C4-2B (cell line): ENCODE measurements at regions not wholly inside any gene's neighbourhood (a gene's known extent, or its start where the extent isn't known, plus 50 kb on each side); places are given as distances from the start of the nearest gene placed in this dataset.

Experiments used
- H3K27ac ChIP-seq: fragments of 450-650 bp; 2 replicates; pipeline ENCODE4 v1.5.1; 2017
- ZFX ChIP-seq: fragments of 450-650 bp; IDR thresholded peaks from 2 replicates; pipeline ENCODE4 v1.6.1; 2017
- TF ChIP-seq, protein P1 (sequence below): fragments of 450-650 bp; conservative IDR thresholded peaks from 2 replicates; pipeline ENCODE4 v1.5.1; 2017; ENCODE audit warnings: mild to moderate bottlenecking

DNA sequence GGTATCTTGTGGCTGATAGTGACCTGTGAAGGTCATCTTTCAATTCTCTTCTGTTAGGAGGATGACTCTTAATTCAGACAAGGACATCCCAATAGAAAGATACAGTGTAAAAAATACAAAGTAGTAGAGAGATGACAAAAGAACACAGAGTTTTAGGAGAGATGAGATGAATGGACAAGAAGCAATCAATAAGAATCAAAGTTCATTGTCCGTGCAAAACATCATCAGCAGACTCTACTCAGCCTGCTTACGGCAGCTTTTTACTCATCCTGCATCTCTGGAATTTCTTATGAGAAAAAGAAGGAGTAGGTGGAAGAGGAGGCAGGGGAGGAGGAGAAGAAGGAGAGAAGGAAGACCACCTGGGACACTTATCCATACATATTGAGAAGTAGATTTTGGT is 2131.7 kb downstream of the ARAP2 start:
- H3K27ac ChIP-seq, result no peak overlapping the region
- TF ChIP-seq, protein P1, sequence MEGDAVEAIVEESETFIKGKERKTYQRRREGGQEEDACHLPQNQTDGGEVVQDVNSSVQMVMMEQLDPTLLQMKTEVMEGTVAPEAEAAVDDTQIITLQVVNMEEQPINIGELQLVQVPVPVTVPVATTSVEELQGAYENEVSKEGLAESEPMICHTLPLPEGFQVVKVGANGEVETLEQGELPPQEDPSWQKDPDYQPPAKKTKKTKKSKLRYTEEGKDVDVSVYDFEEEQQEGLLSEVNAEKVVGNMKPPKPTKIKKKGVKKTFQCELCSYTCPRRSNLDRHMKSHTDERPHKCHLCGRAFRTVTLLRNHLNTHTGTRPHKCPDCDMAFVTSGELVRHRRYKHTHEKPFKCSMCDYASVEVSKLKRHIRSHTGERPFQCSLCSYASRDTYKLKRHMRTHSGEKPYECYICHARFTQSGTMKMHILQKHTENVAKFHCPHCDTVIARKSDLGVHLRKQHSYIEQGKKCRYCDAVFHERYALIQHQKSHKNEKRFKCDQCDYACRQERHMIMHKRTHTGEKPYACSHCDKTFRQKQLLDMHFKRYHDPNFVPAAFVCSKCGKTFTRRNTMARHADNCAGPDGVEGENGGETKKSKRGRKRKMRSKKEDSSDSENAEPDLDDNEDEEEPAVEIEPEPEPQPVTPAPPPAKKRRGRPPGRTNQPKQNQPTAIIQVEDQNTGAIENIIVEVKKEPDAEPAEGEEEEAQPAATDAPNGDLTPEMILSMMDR, result no peak
- TF ChIP-seq ZFX, result no peak

DNA sequence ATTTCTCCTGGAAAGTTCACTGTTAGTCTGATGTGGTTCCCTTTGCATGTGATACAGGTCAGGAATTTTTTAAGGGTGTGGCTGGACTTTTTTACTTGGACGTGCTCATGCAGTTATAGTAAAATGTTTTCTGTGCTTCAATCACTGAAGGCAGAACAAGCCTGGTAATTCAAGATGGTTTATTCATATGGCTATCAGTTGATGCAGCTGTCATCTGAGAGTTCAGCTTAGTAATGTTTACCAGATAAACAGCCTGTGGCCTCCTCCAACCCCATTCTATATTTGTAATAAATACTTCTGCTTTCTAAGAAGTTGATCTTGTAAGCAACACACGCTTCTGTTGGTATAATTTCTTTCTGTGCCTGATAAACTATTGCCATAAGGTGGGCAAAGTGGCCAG is 2105.9 kb downstream of the ARAP2 start:
- TF ChIP-seq, protein P1, result no peak
- TF ChIP-seq ZFX, result no peak
- H3K27ac ChIP-seq, result no peak overlapping the region

DNA sequence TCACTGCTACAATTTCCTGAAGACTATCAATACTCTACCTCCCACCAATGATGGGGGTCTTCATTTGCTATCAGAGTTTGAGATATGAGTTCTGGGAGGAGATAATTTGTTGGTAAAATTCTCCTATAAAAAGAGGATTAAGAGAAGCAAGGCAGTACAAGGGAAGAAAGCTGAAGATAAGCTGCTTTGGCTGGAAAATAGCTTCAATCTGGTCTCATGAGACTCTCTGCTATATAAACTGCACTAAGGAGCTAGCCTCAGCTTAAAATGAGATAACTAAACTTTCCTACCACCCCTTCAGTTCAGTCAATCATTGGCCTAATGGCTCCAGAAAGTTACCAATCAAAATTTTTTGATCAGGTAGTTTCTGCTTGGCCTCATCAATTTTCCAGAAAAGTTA is 2105.0 kb downstream of the ARAP2 start:
- TF ChIP-seq, protein P1, result no peak
- no peak for TF ChIP-seq ZFX
- H3K27ac ChIP-seq, result no peak overlapping the region

GRCh38 chr4:34148322-34148908 is 2095.9 kb downstream of the ARAP2 start:
- no peak for TF ChIP-seq ZFX
- TF ChIP-seq, protein P1, result no peak
- no peak overlapping the region for H3K27ac ChIP-seq

- no peak overlapping the region for H3K27ac ChIP-seq
- TF ChIP-seq ZFX, result no peak
- TF ChIP-seq, protein P1, result no peak
These were observed 2086.8 kb downstream of the ARAP2 start for GRCh38 chr4:34157547-34157946.

DNA sequence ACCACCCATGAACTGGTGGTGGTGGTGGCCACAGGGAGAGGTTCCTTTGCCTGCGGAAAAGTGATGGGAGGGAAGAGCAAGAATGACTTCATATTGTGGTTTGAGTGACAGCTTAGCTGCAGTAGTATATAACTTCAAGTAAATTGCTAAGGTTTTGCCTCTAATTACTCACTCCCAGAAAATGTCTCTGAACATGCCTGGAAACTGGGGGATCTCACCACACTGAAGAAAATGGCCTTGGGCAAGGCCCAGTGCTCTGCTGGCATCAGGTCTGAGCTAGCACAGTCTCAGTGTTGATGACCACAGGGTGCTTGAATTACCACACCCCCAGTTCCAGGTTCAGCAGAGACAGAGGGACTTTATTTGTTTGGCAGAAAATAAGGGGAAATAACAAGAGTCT is 2085.4 kb downstream of the ARAP2 start:
- H3K27ac ChIP-seq, result no peak overlapping the region
- TF ChIP-seq, protein P1, result no peak
- TF ChIP-seq ZFX, result no peak

DNA sequence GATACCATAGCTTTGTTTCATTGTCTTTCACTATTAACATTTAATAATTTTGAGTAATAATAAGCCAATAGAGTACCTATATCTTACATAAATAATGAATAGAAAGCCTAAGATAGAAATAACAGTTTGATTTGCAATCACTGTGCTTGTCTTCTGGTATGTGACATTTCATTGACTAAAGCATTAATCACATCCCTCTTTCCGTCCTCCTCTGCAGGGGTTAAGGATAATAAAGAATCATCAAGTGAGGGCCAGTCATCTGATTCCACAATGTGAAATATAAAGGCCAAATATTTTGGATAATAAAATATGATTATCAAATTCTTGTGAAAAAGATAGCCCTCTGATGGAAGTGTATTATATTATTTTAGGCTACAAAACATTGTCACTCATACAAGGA is 2073.4 kb downstream of the ARAP2 start:
- no peak for TF ChIP-seq ZFX
- TF ChIP-seq, protein P1, result no peak
- no peak overlapping the region for H3K27ac ChIP-seq
